HepG2 (cell line): ENCODE measurements at regions not wholly inside any gene's neighbourhood (a gene's known extent, or its start where the extent isn't known, plus 50 kb on each side); places are given as distances from the start of the nearest gene placed in this dataset.

Experiments
- ATAC-seq: fragments of 200-7000 bp; cut with Tn5 transposase; 3 replicates; pipeline ENCODE4 v1.9.1; 2020; ENCODE audit warnings: mild to moderate bottlenecking, moderate library complexity
- BruUV-seq: library from RNA; stranded (reverse); fragments of 400-500 nt; replicated peaks from 2 replicates; lab custom pipeline; 2021; lab: Mats Ljungman, UMichigan
- CTCF ChIA-PET: fragments of 300-600 bp; formaldehyde crosslinking; extraction: SDS; loops from one replicate; lab custom pipeline; 2021; ENCODE audit warnings: low total read pairs, inconsistent platforms, low intra/inter-chr PET ratio; lab: Yijun Ruan, JAX
- POLR2A ChIA-PET: fragments of 350-600 bp; sonication (Branson Sonifier 250); formaldehyde crosslinking; loops from one replicate; lab custom pipeline; 2020; ENCODE audit warnings: antibody characterized with exemption, inconsistent platforms; lab: Yijun Ruan, JAX
- DNase-seq: peaks from one replicate; pipeline ENCODE4 v3.0.0-alpha.2; 2015; ENCODE audit warnings: low spot score
- FAIRE-seq: peaks from 3 replicates; lab custom pipeline; 2011; peaks lifted over from hg19 to GRCh38; lab: Jason Lieb, UNC
- H2AFZ ChIP-seq: one replicate; pipeline ENCODE4 v1.6.1; 2011; ENCODE audit warnings: low read length, inconsistent platforms
- H3K27ac ChIP-seq: fragments of 300-600 bp; 3 replicates; pipeline ENCODE4 v1.8.0; 2011; ENCODE audit warnings: mixed run types, mild to moderate bottlenecking, mixed read lengths, low read length, inconsistent platforms; ENCODE audit not compliant: insufficient read depth; ENCODE audit errors: extremely low read length
- H3K27me3 ChIP-seq, 2 experiments: fragments of 200-600 bp in 1 of 2; 2 replicates in 1 of 2; 3 replicates in 1 of 2; pipeline versions ENCODE4 v1.6.0 to v1.8.0; 2011; ENCODE audit warnings: low read length in 2 of 2, mild to moderate bottlenecking in 2 of 2, moderate library complexity in 2 of 2, inconsistent platforms in 1 of 2; ENCODE audit not compliant: insufficient read depth in 2 of 2, control insufficient read depth in 1 of 2
- H3K36me3 ChIP-seq, 2 experiments: fragments of 200-600 bp in 1 of 2; replicated peaks in 1 of 2; 2 replicates in 1 of 2; 3 replicates in 1 of 2; pipeline versions ENCODE4 v1.5.1 to v1.8.0; 2011; ENCODE audit warnings: low read length in 2 of 2, inconsistent platforms in 1 of 2; ENCODE audit not compliant: insufficient read depth in 2 of 2, control insufficient read depth in 1 of 2
- H3K4me1 ChIP-seq: 2 replicates; pipeline ENCODE4 v1.5.1; 2012; ENCODE audit warnings: low read length, inconsistent platforms; ENCODE audit not compliant: insufficient read depth
- H3K4me2 ChIP-seq: 2 replicates; pipeline ENCODE4 v1.6.0; 2011; ENCODE audit warnings: low read depth, low read length, inconsistent platforms
- H3K4me3 ChIP-seq, 3 experiments: fragments of 200-600 bp in 1 of 3; sonication (generic), shearing (Covaris generic) in 1 of 3; replicated peaks in 1 of 3; 2 replicates each; pipeline ENCODE4 v1.5.1; 2011 to 2016; ENCODE audit warnings: low read length in 3 of 3, inconsistent platforms in 2 of 3, low read depth in 2 of 3, mild to moderate bottlenecking in 2 of 3, control low read depth in 1 of 3, mixed read lengths in 1 of 3; ENCODE audit not compliant: insufficient read depth in 1 of 3
- H3K79me2 ChIP-seq: one replicate; pipeline ENCODE4 v1.6.1; 2011; ENCODE audit warnings: low read length, inconsistent platforms; ENCODE audit not compliant: insufficient read depth
- H3K9ac ChIP-seq: 2 replicates; pipeline ENCODE4 v1.6.0; 2011; ENCODE audit warnings: mild to moderate bottlenecking, low read depth, low read length, inconsistent platforms; ENCODE audit not compliant: insufficient read depth
- H3K9me3 ChIP-seq: 2 replicates; pipeline ENCODE4 v1.5.1; 2012; ENCODE audit warnings: mild to moderate bottlenecking, low read length
- H4K20me1 ChIP-seq: 2 replicates; pipeline ENCODE4 v1.6.0; 2011; ENCODE audit warnings: inconsistent platforms, mild to moderate bottlenecking, low read length, moderate library complexity; ENCODE audit not compliant: insufficient read depth
- ATF7-NPFF ChIP-seq: sonication (generic); formaldehyde crosslinking; IDR thresholded peaks from 2 replicates; pipeline ENCODE4 v1.8.1; 2023; ENCODE audit warnings: mild to moderate bottlenecking, low read depth, missing genetic modification reagents, moderate library complexity
- CBX1 ChIP-seq: IDR thresholded peaks from one replicate; pipeline ENCODE4 v1.6.1; 2016; ENCODE audit warnings: antibody characterized with exemption, low read depth
- CC2D1A ChIP-seq: sonication (generic); formaldehyde crosslinking; IDR thresholded peaks from 2 replicates; pipeline ENCODE4 v1.8.1; 2023; ENCODE audit warnings: mild to moderate bottlenecking, missing genetic modification reagents
- CTCF ChIP-seq: sonication (generic); formaldehyde crosslinking; IDR thresholded peaks from 2 replicates; pipeline ENCODE4 v1.5.0; 2020; ENCODE audit warnings: mild to moderate bottlenecking, missing genetic modification reagents, moderate library complexity
- NFE2L1 ChIP-seq: sonication (generic); formaldehyde crosslinking; IDR thresholded peaks from 2 replicates; pipeline ENCODE4 v1.4.0; 2020; ENCODE audit warnings: missing genetic modification reagents, mild to moderate bottlenecking, borderline replicate concordance
- SNAI1 ChIP-seq: sonication (generic); formaldehyde crosslinking; IDR thresholded peaks from 2 replicates; pipeline ENCODE4 v1.5.0; 2020; ENCODE audit warnings: mild to moderate bottlenecking, missing genetic modification reagents, borderline replicate concordance
- TFDP1 ChIP-seq: IDR thresholded peaks from 2 replicates; pipeline ENCODE4 v1.6.1; 2016; ENCODE audit warnings: missing compliant biosample characterization, missing genetic modification reagents, borderline replicate concordance
- TRIM24 ChIP-seq: sonication (generic); formaldehyde crosslinking; IDR thresholded peaks from 2 replicates; pipeline ENCODE4 v1.8.0; 2022; ENCODE audit warnings: mild to moderate bottlenecking, missing genetic modification reagents
- ZNF225 ChIP-seq: sonication (generic); formaldehyde crosslinking; IDR thresholded peaks from 2 replicates; pipeline ENCODE4 v1.4.0; 2020; ENCODE audit warnings: mild to moderate bottlenecking, missing genetic modification reagents
- ZNF460 ChIP-seq: sonication (generic); formaldehyde crosslinking; IDR thresholded peaks from 2 replicates; pipeline ENCODE4 v1.5.1; 2020; ENCODE audit warnings: missing genetic modification reagents, mild to moderate bottlenecking, borderline replicate concordance
- WGBS: methylation state at CpG from one replicate; pipeline ENCODE4 v1.1.6; 2017; ENCODE audit warnings: low lambda C conversion rate; 5-methylcytosine and 5-hydroxymethylcytosine counted together
- in situ Hi-C: cut with HindIII; loops from 2 replicates; pipeline ENCODE4 v1.10.0; 2017; ENCODE audit warnings: low pct_unique_long_range_greater_than_20kb; ENCODE audit not compliant: extremely low pct_ligation_motif_present
- intact Hi-C: fragments of 100-400 bp; cut with micrococcal nuclease; formaldehyde crosslinking; loops from one replicate; pipeline ENCODE4 v1.10.0; 2022; ENCODE audit not compliant: unreplicated experiment

- TF ChIP-seq ATF7-NPFF (no peak), NFE2L1 (no peak), TFDP1 (CRISPR knock-in tag) (no peak), TRIM24 (CRISPR knock-in tag) (no peak), CTCF (CRISPR knock-in tag) (no peak), SNAI1 (CRISPR knock-in tag) (no peak)
Observed at GRCh38 chr11:96524475-96524874, 134.7 kb downstream of the JRKL start (continued).

- Histone ChIP-seq H3K79me2 (no peaks in the 10 kb centered on the region), H4K20me1 (no peaks in the 10 kb centered on the region), H3K27me3 (no peaks in the 10 kb centered on the region), H3K4me3 (no peak overlapping the region), H3K9ac (no peak overlapping the region), H3K4me1 (no peaks in the 10 kb centered on the region), H3K4me2 (no peak overlapping the region), H3K27ac (no peak overlapping the region), H2AFZ (no peak overlapping the region), H3K9me3 (no peaks in the 10 kb centered on the region), H3K36me3 (no peaks in the 10 kb centered on the region)
- intact Hi-C loops (no loop called here), in situ Hi-C loops (no loop called here)
- FAIRE-seq (no peak), DNase-seq (no peak), ATAC-seq (no peak)
- CTCF ChIA-PET: no interaction called here
- BruUV-seq: no TSS peak
- TF ChIP-seq ZNF225 (CRISPR knock-in tag) (no peak), CBX1 (no peak), ZNF460 (CRISPR knock-in tag) (no peak), CC2D1A (CRISPR knock-in tag) (no peak)
- POLR2A ChIA-PET: no interaction called here
- WGBS: 0% methylated on average over 1 of the region's 1 CpG
Observed at GRCh38 chr11:96530473-96530872, 140.7 kb downstream of the JRKL start.
